Ureter (tissue), 1 donor: ENCODE measurements at regions not wholly inside any gene's neighbourhood (a gene's known extent, or its start where the extent isn't known, plus 50 kb on each side); places are given as distances from the start of the nearest gene placed in this dataset.

Experiments
- DNase-seq: peaks from one replicate; pipeline ENCODE4 v3.0.0-alpha.2; 2020; ENCODE audit warnings: low spot score
- donor health status: DM: yes; HTN: yes; CAD: no.

DNA sequence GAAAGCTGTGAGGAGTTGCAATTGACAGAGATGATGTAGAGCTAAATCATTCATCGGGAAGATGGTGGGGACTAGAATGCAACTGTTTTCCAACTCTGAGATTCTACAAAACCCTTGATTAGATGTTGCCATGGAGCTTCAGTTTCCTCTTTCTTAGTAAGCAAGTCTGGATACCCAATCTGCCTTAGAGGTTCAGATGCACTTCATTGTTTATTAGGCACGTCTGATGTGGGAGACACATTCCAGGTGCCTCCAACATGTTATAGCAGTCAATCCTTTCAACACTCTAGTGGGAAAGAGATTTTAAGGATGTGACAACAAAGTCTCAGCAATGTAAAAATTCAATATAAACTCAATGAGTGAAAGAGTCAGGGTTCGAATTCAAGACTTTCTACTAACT lies 291.3 kb upstream of the PHYHIPL start:
- DNase-seq: no peak

DNA sequence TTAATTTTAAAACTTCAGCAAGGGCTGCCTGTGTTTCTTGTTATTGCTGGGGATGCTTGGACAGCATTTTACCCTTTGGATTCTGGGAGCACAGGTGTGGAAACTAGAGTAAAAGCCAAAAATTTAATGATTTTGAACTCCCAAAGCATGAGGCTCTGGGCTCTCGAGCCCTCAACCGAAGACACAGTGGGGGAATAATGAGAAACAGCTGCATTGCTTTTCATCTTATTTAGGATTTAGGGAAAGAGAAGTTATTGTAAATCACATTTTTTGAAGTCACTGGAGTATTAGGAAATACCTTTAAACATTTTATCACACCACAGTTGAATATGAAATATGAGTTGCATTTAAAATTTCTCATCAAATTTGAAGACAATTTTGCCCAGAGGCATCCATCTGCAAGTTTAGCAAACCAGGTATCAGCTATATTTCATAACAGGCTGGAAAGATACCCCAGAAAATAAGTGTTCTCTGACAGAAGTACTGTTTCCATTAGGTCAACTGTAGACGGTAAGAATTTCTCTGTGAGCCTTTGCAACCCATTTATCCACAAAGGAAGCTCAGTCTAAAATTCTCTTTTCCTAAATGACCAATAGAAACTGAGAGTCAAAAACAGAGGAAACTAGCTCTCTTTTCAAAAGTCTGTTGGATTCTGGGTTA lies 290.6 kb upstream of the PHYHIPL start:
- DNase-seq: no peak

GRCh38 chr10:58886406-58886805 lies 290.0 kb upstream of the PHYHIPL start:
- DNase-seq: no peak

- no peak for DNase-seq
Measured at GRCh38 chr10:58887474-58887873, 289.0 kb upstream of the PHYHIPL start.

DNA sequence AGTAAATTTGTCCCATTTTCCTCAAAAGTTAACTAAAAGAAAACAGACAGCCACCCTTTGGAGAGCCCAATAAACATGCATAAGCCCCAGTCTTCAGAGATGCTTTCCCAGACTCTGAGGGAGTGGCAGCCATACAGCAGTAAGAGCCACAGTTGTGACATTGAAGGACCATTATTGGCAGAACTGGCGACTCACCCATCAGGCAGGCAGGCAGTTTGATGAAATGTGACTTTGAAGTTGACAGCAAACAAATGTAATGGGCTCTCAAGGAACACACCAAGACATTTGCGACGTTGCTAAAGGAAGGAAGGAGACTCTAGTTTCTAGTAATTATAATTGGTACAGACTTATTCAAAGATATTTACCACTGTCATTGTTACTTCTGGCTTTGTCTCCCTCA lies 287.5 kb upstream of the PHYHIPL start:
- no peak for DNase-seq

DNA sequence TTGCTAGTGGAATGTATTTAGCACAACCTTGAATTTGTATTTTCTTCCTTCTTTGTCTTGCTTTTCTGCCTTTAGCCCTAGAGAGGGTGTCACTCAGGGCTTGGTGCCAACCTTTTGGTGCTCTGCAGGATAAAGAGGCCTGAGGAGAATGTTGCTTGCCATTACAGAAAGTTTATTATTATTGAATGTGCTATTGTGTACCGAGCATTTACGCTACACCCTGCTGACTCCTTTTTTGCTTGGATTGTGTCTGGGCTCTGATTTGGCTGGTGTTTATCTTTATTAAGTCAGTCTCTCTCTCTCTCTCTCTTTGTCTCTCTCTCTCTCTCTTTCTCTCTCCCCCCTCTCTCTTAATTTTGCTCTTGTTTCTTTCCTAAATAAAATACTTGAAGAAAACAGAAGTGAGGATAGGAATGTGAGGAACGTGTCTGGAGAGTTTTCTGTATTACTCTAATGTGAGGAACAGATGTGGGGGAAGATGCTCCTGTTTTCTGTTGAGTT lies 284.4 kb upstream of the PHYHIPL start:
- DNase-seq: no peak

DNA sequence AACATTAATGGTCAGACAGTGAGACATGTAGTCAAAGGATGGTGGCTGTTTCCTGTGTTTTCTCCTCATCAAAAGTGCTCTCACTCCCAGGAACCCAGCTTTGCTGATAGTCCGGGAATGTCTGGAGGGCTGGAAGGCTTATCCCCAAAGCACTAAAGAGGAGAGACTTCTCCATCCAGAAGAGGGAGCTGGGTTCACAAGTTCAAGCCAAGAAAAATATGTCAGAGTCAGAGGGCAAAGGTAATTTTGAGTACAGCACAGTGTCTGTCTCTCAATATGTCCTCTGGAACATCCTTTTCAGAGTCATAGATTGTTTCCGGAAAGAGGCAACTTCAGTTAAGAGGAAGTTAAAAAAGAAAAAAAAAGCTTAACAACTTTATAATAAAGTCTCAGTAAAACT lies 281.5 kb upstream of the PHYHIPL start:
- no peak for DNase-seq

DNA sequence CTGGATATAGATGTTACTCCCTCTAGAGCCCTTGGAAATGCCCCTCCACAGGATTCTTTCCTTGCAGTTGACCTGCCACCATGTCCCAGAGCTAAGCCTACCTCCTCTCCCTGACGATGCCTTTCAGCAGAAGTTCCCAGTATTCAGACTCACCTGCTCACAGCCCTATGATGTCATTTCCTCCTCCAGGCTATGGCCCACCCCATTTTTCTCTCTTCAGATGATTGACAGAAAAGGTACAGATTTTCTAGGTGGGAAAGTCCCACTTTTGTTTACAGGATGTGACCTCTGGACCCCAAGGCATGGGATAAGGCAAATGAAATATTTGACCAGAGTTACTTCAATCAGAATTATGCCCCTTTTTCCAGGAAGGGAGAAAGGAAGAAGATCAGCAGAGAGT lies 280.2 kb upstream of the PHYHIPL start:
- no peak for DNase-seq

- DNase-seq: no peak
Measured at GRCh38 chr10:58897236-58897635, 279.2 kb upstream of the PHYHIPL start.

DNA sequence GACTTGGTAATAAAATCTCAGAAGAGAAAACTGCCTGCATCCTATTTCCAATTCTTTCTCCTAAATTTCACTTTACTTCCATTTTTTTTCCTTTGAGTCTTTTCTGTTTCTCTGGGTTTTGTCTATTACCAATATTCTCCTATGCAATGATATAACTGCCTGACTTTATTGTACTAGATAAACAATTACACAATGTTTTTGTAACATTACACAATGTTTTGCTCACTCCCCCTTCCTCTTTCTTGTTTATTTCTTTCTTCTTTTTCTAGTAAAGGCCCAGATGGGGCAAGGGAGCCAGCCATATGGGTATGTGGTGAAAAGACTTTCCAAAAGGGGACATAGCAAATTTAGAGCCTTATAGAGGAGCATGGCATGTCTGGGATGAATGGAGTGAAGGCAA lies 278.7 kb upstream of the PHYHIPL start:
- DNase-seq: no peak

DNA sequence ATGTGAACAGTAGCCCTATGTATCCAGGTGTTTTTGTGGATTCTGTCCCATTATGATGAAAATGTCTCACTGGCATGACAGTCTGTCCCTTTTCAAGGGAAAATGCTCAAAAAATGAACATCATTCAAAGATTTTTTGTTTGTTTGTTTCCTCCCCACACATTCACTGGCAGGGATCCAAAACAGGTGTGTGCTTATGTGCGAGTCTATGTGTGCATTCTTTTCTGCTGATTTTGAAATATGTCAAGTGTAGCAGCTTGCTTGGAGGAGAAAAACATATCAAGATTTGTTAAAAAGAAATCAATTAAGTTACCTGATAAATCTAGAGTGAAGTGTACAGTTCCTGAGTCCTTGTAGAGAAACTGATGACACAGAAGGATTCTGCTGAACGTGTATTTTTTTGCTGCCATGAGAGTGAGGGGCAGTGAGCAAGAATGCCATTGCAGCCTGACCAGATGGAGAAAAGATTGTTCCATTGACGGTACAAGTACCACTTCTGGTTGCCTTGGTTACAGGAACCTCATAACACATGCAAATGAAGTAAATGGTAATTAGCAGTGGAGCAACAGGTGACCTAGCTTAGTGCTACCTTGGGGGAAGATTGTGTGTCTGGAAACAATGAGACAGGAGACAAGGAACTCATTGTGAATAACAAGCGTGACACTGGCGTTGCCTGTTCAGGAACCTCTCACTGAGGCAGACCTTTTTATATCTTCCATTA lies 277.4 kb upstream of the PHYHIPL start:
- DNase-seq: no peak

DNA sequence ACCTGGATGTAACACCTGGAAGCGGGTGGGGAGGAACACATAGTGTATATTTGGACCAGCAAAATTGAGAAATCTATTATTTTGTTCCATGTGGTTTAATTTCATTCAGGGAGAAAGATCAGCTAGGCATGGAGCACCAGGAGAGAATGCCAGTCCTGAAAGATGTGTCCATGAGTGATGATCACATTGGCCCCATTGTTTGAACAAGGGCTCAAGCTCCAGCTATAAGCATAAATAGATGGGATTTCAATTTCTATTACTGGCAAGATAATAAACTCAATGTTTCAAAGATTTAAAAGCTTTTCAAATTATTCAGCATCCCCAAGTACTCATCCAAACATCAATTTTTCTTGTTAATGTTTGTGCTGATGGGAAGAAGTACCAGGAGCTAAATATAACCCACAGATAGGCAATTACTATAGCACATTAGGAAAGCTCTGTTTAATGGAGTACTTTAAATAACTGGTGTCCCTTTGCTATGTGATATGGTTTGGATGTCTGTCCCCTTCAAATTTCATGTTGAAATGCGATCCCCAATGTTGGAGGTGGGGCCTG lies 275.3 kb upstream of the PHYHIPL start:
- no peak for DNase-seq

DNA sequence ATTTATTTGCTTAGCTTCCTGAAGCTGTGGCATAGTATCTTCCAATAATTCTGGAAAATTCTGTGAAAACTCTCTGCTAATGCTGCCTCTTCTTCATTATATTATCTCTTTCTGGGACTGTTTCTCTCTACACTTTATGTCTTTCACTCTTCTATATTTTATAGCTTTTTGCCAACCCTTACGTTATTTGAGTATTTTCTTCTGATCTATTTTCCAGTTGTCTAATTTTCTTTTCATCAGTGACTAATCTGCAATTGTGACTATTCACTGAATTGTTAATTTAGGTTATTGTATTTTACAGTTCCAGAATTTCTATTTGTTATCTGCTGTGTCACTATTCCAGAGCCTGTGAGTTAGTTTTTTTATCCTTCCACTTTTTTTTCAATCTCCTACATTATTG lies 273.4 kb upstream of the PHYHIPL start:
- no peak for DNase-seq

GRCh38 chr10:58909881-58910280 lies 266.6 kb upstream of the PHYHIPL start:
- DNase-seq: no peak

GRCh38 chr10:58913717-58914116 lies 262.7 kb upstream of the PHYHIPL start:
- no peak for DNase-seq

- no peak for DNase-seq
Measured at GRCh38 chr10:58918887-58919286, 257.6 kb upstream of the PHYHIPL start.

DNA sequence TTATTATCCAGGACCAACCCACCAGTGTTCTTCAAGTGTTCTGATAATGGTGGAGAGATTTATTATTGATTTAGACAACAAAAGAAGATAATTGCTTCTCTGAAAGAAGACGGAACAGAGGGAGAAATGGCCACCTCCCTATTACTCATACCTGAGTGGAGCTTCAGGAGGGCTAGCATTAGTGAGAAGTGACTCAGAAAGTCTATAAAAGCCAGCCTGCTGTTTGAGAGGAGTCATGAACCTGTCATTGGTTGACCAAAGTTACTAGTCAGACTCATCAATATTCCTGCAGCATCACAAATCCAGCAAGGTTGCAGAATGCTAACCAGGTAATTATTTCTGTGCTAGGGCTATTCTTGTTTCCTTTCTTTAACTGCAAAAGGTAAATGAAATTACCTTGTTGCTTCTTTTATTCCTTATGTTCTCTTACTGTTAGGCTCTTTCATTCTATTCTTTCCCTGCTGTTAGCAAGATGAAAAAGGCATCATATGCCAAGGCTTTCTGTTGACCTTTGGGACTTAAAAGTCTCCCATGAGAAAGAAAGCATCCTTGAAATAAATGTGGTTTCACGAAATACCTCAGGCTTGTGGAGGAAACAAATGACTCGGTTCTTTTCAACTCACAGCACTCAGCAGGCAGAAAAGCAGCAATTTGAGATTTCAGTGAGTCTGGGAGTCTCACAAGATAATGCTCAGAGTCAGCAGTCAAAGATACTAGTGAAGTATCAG lies 256.4 kb upstream of the PHYHIPL start:
- no peak for DNase-seq

GRCh38 chr10:58920655-58921003 lies 255.8 kb upstream of the PHYHIPL start:
- no peak for DNase-seq

- DNase-seq: no peak
Measured at GRCh38 chr10:58921421-58921855, 255.0 kb upstream of the PHYHIPL start.

- no peak for DNase-seq
Measured at GRCh38 chr10:58925381-58925780, 251.1 kb upstream of the PHYHIPL start.

GRCh38 chr10:58930500-58930899 lies 245.9 kb upstream of the PHYHIPL start:
- DNase-seq: no peak

GRCh38 chr10:58932126-58932525 lies 244.3 kb upstream of the PHYHIPL start:
- DNase-seq: no peak
